PFSK-1 (cell line): ENCODE measurements at regions not wholly inside any gene's neighbourhood (a gene's known extent, or its start where the extent isn't known, plus 50 kb on each side); places are given as distances from the start of the nearest gene placed in this dataset.

Experiments used
- POLR2AphosphoS5 ChIP-seq: IDR thresholded peaks from 2 replicates; pipeline ENCODE4 v1.6.1; 2012; ENCODE audit warnings: low read depth, mild to moderate bottlenecking, control low read depth, low read length, moderate library complexity
- SIN3A ChIP-seq: IDR thresholded peaks from 2 replicates; pipeline ENCODE4 v1.6.1; 2012; ENCODE audit warnings: mild to moderate bottlenecking, low read length, moderate library complexity, borderline replicate concordance; ENCODE audit not compliant: insufficient read depth
- TAF1 ChIP-seq: IDR thresholded peaks from 2 replicates; pipeline ENCODE4 v1.6.1; 2012; ENCODE audit warnings: low read length, control low read depth, borderline replicate concordance; ENCODE audit not compliant: insufficient read depth
- TF ChIP-seq, protein P1 (sequence below), 2 experiments: IDR thresholded peaks; 2 replicates each; pipeline versions ENCODE4 v1.6.1 to v1.8.0; 2011 to 2012; ENCODE audit warnings: low read depth in 2 of 2, low read length in 2 of 2, control low read depth in 1 of 2, inconsistent platforms in 1 of 2, mild to moderate bottlenecking in 1 of 2, moderate library complexity in 1 of 2; ENCODE audit not compliant: insufficient read depth in 1 of 2

DNA sequence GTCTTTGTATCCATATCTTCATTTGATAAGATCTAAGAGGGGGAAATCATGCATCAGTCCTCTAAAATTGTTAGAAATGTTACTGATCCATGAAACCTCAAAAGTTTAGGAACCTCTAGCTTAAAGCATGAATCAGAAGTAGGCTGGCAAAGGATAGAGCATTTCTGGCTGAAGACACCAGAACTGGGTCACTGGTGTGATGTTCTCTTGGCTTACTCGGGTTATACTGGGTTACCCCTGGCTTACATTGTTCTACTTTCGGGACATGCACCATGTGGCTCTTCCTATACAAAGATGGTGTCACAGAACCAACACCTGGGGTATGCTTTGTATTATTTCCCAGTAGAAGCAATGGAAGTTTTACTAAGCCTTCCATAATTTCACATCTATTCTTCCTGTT, 83.2 kb upstream of the TNP1 start:
- TF ChIP-seq, protein P1, sequence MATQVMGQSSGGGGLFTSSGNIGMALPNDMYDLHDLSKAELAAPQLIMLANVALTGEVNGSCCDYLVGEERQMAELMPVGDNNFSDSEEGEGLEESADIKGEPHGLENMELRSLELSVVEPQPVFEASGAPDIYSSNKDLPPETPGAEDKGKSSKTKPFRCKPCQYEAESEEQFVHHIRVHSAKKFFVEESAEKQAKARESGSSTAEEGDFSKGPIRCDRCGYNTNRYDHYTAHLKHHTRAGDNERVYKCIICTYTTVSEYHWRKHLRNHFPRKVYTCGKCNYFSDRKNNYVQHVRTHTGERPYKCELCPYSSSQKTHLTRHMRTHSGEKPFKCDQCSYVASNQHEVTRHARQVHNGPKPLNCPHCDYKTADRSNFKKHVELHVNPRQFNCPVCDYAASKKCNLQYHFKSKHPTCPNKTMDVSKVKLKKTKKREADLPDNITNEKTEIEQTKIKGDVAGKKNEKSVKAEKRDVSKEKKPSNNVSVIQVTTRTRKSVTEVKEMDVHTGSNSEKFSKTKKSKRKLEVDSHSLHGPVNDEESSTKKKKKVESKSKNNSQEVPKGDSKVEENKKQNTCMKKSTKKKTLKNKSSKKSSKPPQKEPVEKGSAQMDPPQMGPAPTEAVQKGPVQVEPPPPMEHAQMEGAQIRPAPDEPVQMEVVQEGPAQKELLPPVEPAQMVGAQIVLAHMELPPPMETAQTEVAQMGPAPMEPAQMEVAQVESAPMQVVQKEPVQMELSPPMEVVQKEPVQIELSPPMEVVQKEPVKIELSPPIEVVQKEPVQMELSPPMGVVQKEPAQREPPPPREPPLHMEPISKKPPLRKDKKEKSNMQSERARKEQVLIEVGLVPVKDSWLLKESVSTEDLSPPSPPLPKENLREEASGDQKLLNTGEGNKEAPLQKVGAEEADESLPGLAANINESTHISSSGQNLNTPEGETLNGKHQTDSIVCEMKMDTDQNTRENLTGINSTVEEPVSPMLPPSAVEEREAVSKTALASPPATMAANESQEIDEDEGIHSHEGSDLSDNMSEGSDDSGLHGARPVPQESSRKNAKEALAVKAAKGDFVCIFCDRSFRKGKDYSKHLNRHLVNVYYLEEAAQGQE (IDR thresholded peaks at IDR 0.05; ENCODE audit: insufficient read depth in 1 of 2, low read depth in 2 of 2, low read length in 2 of 2): no peak
- TF ChIP-seq TAF1 (no peak), SIN3A (no peak), POLR2AphosphoS5 (no peak)
